ENCODE measurements at regions not wholly inside any gene's neighbourhood (a gene's known extent, or its start where the extent isn't known, plus 50 kb on each side); places are given as distances from the start of the nearest gene placed in this dataset.

DNA sequence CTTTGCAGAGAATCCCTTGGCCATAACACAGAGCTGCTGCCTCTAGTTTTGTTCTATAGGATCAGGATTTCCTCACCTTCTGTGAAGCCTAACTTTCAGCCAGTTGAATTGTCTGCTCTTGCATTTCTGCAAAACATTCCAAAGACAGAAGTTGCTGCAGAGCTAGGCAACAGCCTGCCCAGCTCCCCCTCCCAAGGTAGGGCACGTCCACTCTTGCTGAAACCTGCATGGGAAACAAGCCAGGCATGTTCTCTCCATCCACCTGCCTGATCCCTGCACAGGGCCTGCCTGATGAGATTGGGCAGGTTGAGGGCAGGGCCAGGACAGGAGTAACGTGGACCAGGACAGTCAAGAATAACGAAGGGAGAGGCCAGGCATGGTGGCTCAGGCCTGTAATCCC, 58.9 kb upstream of the NAA20 start:
- Histone ChIP-seq H3K27ac (no peak overlapping the region), H3K27me3 (replicated peaks; ENCODE audit: insufficient read depth) (no peaks in the 10 kb centered on the region), H3K9me3 (no peaks in the 10 kb centered on the region), H3K4me3 (no peak overlapping the region), H3K36me3 (peaks cover 53% of the 10 kb centered on the region), H3K4me1 (ENCODE audit: control insufficient read depth in 1 of 2, low read depth in 2 of 2) (peaks cover 0 to 3% of the 10 kb centered on the region in 2 donors)
- DNase-seq (ENCODE audit: low spot score) (no peak), ATAC-seq (ENCODE audit: insufficient number of reproducible peaks, low FRiP score, low read depth) (no peak)
- TF ChIP-seq, protein P1, sequence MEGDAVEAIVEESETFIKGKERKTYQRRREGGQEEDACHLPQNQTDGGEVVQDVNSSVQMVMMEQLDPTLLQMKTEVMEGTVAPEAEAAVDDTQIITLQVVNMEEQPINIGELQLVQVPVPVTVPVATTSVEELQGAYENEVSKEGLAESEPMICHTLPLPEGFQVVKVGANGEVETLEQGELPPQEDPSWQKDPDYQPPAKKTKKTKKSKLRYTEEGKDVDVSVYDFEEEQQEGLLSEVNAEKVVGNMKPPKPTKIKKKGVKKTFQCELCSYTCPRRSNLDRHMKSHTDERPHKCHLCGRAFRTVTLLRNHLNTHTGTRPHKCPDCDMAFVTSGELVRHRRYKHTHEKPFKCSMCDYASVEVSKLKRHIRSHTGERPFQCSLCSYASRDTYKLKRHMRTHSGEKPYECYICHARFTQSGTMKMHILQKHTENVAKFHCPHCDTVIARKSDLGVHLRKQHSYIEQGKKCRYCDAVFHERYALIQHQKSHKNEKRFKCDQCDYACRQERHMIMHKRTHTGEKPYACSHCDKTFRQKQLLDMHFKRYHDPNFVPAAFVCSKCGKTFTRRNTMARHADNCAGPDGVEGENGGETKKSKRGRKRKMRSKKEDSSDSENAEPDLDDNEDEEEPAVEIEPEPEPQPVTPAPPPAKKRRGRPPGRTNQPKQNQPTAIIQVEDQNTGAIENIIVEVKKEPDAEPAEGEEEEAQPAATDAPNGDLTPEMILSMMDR (IDR thresholded peaks at IDR 0.05) = no peak

DNA sequence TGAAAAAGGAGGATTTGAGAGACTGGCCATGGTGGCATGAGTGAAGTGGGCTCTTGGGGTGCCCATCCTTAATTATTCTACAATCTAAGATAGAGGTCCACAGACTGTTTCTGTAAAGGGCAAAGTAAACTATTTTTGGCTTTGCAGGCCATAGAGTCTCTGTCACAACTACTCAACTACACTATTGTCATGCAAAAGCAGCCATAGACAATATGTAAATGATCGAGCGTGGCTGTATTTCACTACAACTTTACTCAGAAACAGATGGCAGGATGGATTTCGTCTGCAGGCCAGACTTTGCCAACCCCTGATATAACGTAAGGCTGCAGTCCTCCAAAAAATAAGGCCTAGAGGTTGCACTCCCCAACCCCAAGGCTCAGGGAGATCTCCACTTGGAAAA, 58.2 kb upstream of the NAA20 start:
- Histone ChIP-seq H3K4me1 (ENCODE audit: control insufficient read depth in 1 of 2, low read depth in 2 of 2) (peaks cover 0 to under 1% of the 10 kb centered on the region in 2 donors), H3K9me3 (no peaks in the 10 kb centered on the region), H3K27me3 (replicated peaks; ENCODE audit: insufficient read depth) (no peaks in the 10 kb centered on the region), H3K36me3 (peaks cover 53% of the 10 kb centered on the region), H3K27ac (no peak overlapping the region), H3K4me3 (no peak overlapping the region)
- no peak for ATAC-seq (ENCODE audit: insufficient number of reproducible peaks, low FRiP score, low read depth)
- no peak for DNase-seq (ENCODE audit: low spot score)
- TF ChIP-seq, protein P1 (IDR thresholded peaks at IDR 0.05) = no peak

DNA sequence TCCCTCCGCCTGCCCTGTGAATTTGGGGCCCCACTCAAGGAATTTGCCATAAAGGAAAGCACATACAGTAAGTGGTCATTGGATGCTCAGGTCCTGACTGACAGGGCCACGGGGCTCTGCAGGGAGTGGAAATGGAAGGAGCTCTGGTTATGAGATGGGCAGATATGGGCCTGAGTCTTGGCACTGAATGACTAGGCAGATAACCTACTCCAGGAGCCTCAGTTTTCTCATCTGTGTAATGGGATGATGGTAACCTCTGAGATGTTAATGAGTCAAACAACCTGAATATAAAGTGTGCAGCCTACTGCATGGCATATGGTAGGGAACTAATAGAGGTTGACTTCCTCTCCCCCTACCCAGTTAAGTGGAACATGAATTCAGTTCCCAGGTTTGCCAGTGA, 56.4 kb upstream of the NAA20 start:
- DNase-seq (ENCODE audit: low spot score) (no peak), ATAC-seq (ENCODE audit: insufficient number of reproducible peaks, low FRiP score, low read depth) (no peak)
- no peaks in the 10 kb centered on the region for H3K27me3 ChIP-seq (replicated peaks; ENCODE audit: insufficient read depth)
- TF ChIP-seq, protein P1 (IDR thresholded peaks at IDR 0.05) = no peak
- H3K9me3 ChIP-seq = no peaks in the 10 kb centered on the region
- H3K4me1 ChIP-seq (ENCODE audit: control insufficient read depth in 1 of 2, low read depth in 2 of 2) = peaks cover 0 to 8% of the 10 kb centered on the region in 2 donors
- H3K36me3 ChIP-seq = peaks cover 54% of the 10 kb centered on the region
- no peak overlapping the region for H3K27ac ChIP-seq
- H3K4me3 ChIP-seq = no peak overlapping the region

DNA sequence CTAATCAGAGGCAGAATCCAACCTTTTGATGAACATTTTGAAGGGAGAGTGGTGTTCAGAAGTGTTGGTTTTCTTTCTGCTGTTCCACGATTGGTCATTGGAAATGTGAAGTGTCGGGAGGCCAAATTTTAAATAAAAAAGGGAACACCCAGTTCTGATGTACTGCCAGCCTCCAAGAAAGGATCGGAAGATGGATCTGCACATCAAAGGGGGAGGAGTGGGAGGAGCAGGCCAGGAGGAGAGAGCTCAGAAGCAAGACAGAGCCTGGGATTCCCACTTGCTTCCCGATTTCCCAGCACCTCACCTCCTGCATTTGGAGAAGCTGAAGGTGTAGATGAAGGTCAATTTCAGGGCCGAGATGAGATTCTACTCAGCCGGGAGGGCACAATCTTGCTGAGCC, 55.9 kb upstream of the NAA20 start:
- no peaks in the 10 kb centered on the region for H3K9me3 ChIP-seq
- DNase-seq (ENCODE audit: low spot score) = no peak
- TF ChIP-seq, protein P1 (IDR thresholded peaks at IDR 0.05) = no peak
- H3K36me3 ChIP-seq = peaks cover 55% of the 10 kb centered on the region
- no peak overlapping the region for H3K4me3 ChIP-seq
- no peak for ATAC-seq (ENCODE audit: insufficient number of reproducible peaks, low FRiP score, low read depth)
- H3K27ac ChIP-seq = no peak overlapping the region
- H3K4me1 ChIP-seq (ENCODE audit: control insufficient read depth in 1 of 2, low read depth in 2 of 2) = peaks cover 0 to 8% of the 10 kb centered on the region in 2 donors
- H3K27me3 ChIP-seq (replicated peaks; ENCODE audit: insufficient read depth) = no peaks in the 10 kb centered on the region

DNA sequence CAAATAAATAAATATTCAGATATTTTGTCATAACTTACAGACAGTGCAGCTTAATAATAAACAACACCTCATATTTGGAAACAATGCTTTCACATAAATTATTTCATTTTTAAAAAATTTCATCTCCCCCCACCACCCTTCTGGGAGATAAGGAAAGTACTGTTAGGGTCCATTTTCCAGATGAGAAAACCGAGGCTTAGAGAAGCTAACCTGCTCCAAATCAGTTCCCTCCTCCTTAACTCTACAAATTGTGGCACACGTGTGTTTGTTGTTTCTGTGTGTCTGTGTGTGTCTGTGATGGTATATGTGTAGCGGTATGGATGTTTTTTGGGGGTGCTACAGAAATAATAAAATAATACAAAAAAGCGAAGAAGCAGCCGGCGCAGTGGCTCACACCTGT, 54.2 kb upstream of the NAA20 start:
- Histone ChIP-seq H3K4me3 (no peak overlapping the region), H3K9me3 (no peaks in the 10 kb centered on the region), H3K36me3 (peaks cover 47% of the 10 kb centered on the region), H3K4me1 (ENCODE audit: control insufficient read depth in 1 of 2, low read depth in 2 of 2) (peaks cover 0 to 8% of the 10 kb centered on the region in 2 donors), H3K27me3 (replicated peaks; ENCODE audit: insufficient read depth) (no peaks in the 10 kb centered on the region), H3K27ac (no peak overlapping the region)
- DNase-seq (ENCODE audit: low spot score) = no peak
- no peak for ATAC-seq (ENCODE audit: insufficient number of reproducible peaks, low FRiP score, low read depth)
- TF ChIP-seq, protein P1 (IDR thresholded peaks at IDR 0.05) = no peak
